H1 (cell line): ENCODE measurements at regions not wholly inside any gene's neighbourhood (a gene's known extent, or its start where the extent isn't known, plus 50 kb on each side); places are given as distances from the start of the nearest gene placed in this dataset.

Source experiments
- CTBP2 ChIP-seq: IDR thresholded peaks from 2 replicates; pipeline ENCODE4 v1.7.0; 2011; ENCODE audit warnings: borderline replicate concordance, mild to moderate bottlenecking, moderate library complexity, mixed read lengths, low read length; ENCODE audit not compliant: insufficient read depth, insufficient read length
- CTCF ChIP-seq, 3 experiments: IDR thresholded peaks; 1 replicate in 2 of 3; 2 replicates in 1 of 3; pipeline versions ENCODE4 v1.5.1 to v1.6.1; 2011; ENCODE audit warnings: low read length in 3 of 3, mild to moderate bottlenecking in 3 of 3, inconsistent platforms in 2 of 3, low read depth in 1 of 3, moderate library complexity in 1 of 3; ENCODE audit not compliant: insufficient read depth in 1 of 3; ENCODE audit errors: control extremely low read depth in 1 of 3
- SIN3A ChIP-seq, 2 experiments: IDR thresholded peaks in 1 of 2; conservative IDR thresholded peaks in 1 of 2; 2 replicates each; pipeline ENCODE4 v1.6.1; 2011 to 2012; ENCODE audit warnings: low read length in 2 of 2, improper control_type of control experiment in 1 of 2, low read depth in 1 of 2, mild to moderate bottlenecking in 1 of 2
- SRF ChIP-seq: IDR thresholded peaks from 2 replicates; pipeline ENCODE4 v1.6.1; 2011; ENCODE audit warnings: mild to moderate bottlenecking, low read depth, low read length, moderate library complexity
- TAF1 ChIP-seq: IDR thresholded peaks from 2 replicates; pipeline ENCODE4 v1.6.1; 2011; ENCODE audit warnings: mild to moderate bottlenecking, low read depth, low read length

GRCh38 chr7:91327346-91327745 lies 63.1 kb downstream of the FZD1 start:
- TF ChIP-seq SIN3A (conservative IDR thresholded peaks at IDR 0.05 in 1 of 2, IDR thresholded peaks at IDR 0.05 in 1 of 2; ENCODE audit: low read depth in 1 of 2, low read length in 2 of 2) (no peak), SRF (no peak), CTCF (IDR thresholded peaks at IDR 0.05; ENCODE audit: control extremely low read depth in 1 of 3, insufficient read depth in 1 of 3, low read depth in 1 of 3, low read length in 3 of 3) (no peak), TAF1 (no peak), CTBP2 (no peak)
